ENCODE measurements at regions not wholly inside any gene's neighbourhood (a gene's known extent, or its start where the extent isn't known, plus 50 kb on each side); places are given as distances from the start of the nearest gene placed in this dataset.
"Not testable (repeated sequence)": the region's sequence is repeated elsewhere in the genome, so short reads cannot be mapped to it uniquely, and the experiment has no call there.

- H3K4me3 ChIP-seq (ENCODE audit: control insufficient read depth, low read depth, low read length) = no peak overlapping the region
- TF ChIP-seq CTCF (conservative IDR thresholded peaks at IDR 0.05; ENCODE audit: control insufficient read depth, insufficient read depth, low read depth, low read length) = no peak
- DNase-seq (ENCODE audit: low read depth) = no peak
These were observed 132.5 kb upstream of the NCOR2 start for GRCh38 chr12:124699909-124700308.

GRCh38 chr12:124698998-124699305 lies 131.5 kb upstream of the NCOR2 start:
- TF ChIP-seq CTCF (conservative IDR thresholded peaks at IDR 0.05; ENCODE audit: control insufficient read depth, insufficient read depth, low read depth, low read length) = no peak
- H3K4me3 ChIP-seq (ENCODE audit: control insufficient read depth, low read depth, low read length) = no peak overlapping the region
- DNase-seq (ENCODE audit: low read depth) = no peak

- DNase-seq (ENCODE audit: low read depth) = peak; percentile 44
- TF ChIP-seq CTCF (conservative IDR thresholded peaks at IDR 0.05; ENCODE audit: control insufficient read depth, insufficient read depth, low read depth, low read length) = no peak
- no peak overlapping the region for H3K4me3 ChIP-seq (ENCODE audit: control insufficient read depth, low read depth, low read length)
These were observed 131.0 kb upstream of the NCOR2 start for GRCh38 chr12:124698211-124698997.

GRCh38 chr12:124697722-124698121 lies 130.3 kb upstream of the NCOR2 start:
- DNase-seq (ENCODE audit: low read depth); H3K4me3 ChIP-seq (ENCODE audit: control insufficient read depth, low read depth, low read length): not testable (repeated sequence)

GRCh38 chr12:124696693-124697476 lies 129.5 kb upstream of the NCOR2 start:
- no peak overlapping the region for H3K4me3 ChIP-seq (ENCODE audit: control insufficient read depth, low read depth, low read length)
- no peak for TF ChIP-seq CTCF (conservative IDR thresholded peaks at IDR 0.05; ENCODE audit: control insufficient read depth, insufficient read depth, low read depth, low read length)
- no peak for DNase-seq (ENCODE audit: low read depth)

- TF ChIP-seq CTCF (conservative IDR thresholded peaks at IDR 0.05; ENCODE audit: control insufficient read depth, insufficient read depth, low read depth, low read length) = no peak
- no peak for DNase-seq (ENCODE audit: low read depth)
- H3K4me3 ChIP-seq (ENCODE audit: control insufficient read depth, low read depth, low read length) = no peak overlapping the region
These were observed 128.4 kb upstream of the NCOR2 start for GRCh38 chr12:124695861-124696260.

GRCh38 chr12:124694846-124695497 lies 127.6 kb upstream of the NCOR2 start:
- no peak for TF ChIP-seq CTCF (conservative IDR thresholded peaks at IDR 0.05; ENCODE audit: control insufficient read depth, insufficient read depth, low read depth, low read length)
- H3K4me3 ChIP-seq (ENCODE audit: control insufficient read depth, low read depth, low read length) = no peak overlapping the region
- DNase-seq (ENCODE audit: low read depth) = peak; percentile 89

Measured in fibroblast of mammary gland (primary cell).